ENCODE measurements at regions not wholly inside any gene's neighbourhood (a gene's known extent, or its start where the extent isn't known, plus 50 kb on each side); places are given as distances from the start of the nearest gene placed in this dataset.

DNA sequence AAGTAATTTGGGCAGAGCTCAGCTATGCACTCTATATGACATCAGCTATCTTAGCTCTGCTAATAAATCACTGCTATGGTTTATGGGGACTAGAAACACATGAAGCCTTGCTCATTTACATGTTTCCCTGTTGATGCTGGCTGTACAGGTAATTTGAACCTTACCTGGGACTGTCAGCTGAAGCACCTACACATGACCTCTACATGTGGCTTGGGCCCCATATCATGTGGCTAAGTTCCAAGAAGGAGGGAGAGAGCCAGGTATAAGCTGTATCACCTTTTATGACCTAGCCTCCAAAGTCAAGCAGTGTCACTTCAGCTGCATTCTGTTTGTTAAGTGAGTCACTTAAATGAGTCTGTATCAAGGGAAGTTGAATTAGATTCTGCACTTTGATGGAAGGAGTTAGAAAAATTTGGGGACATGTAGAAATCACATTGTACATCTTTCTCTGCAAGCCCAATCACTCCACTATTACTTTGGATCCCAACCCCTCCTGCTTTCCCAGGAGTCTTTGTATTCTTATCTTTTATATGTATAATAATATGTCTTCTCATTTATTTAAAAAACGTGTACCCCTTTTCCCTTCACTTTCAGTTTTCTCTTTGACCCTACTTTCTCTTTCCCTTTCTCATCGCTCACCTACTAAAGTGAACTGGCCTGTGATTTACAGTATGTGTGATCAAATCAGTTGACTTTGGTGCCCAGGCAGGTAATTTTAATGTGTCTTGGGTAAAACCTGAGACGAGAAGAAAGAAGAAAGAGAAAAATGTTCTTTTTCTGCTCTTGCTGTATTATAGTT is 53.4 kb upstream of the PRKACB start:
- no peak overlapping the region for H3K4me3 ChIP-seq (ENCODE audit: low read length)
- no peak for DNase-seq (ENCODE audit: low read depth)

DNA sequence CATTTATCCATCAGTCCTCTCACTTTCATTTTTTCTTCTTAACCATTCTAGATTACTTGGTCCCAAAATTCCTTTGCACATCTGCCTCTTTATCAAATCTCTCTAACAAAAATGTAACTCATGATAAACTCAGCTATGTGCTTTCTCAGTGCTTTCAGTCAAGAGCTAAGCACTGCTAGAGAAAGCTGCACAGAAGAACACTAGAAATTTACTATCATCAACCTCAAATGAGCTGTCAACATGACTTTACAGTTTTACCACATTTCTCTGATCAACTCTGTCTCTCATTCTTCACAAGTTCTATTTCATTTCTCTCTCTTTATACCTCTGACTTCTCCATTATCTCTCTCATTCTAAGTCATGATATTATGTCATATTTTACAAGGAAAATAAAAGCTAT is 54.2 kb upstream of the PRKACB start:
- H3K4me3 ChIP-seq (ENCODE audit: low read length), result no peak overlapping the region
- TF ChIP-seq, protein P1, sequence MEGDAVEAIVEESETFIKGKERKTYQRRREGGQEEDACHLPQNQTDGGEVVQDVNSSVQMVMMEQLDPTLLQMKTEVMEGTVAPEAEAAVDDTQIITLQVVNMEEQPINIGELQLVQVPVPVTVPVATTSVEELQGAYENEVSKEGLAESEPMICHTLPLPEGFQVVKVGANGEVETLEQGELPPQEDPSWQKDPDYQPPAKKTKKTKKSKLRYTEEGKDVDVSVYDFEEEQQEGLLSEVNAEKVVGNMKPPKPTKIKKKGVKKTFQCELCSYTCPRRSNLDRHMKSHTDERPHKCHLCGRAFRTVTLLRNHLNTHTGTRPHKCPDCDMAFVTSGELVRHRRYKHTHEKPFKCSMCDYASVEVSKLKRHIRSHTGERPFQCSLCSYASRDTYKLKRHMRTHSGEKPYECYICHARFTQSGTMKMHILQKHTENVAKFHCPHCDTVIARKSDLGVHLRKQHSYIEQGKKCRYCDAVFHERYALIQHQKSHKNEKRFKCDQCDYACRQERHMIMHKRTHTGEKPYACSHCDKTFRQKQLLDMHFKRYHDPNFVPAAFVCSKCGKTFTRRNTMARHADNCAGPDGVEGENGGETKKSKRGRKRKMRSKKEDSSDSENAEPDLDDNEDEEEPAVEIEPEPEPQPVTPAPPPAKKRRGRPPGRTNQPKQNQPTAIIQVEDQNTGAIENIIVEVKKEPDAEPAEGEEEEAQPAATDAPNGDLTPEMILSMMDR (conservative IDR thresholded peaks at IDR 0.05; ENCODE audit: low read depth, low read length), result no peak
- DNase-seq (ENCODE audit: low read depth), result no peak

More for the DNA sequence above, 53.4 kb upstream of the PRKACB start:
- TF ChIP-seq, protein P1 (conservative IDR thresholded peaks at IDR 0.05; ENCODE audit: low read depth, low read length), result no peak

- TF ChIP-seq, protein P1 (conservative IDR thresholded peaks at IDR 0.05; ENCODE audit: low read depth, low read length), result no peak
- no peak overlapping the region for H3K4me3 ChIP-seq (ENCODE audit: low read length)
- no peak for DNase-seq (ENCODE audit: low read depth)
Observed at GRCh38 chr1:84089465-84089864, 54.6 kb upstream of the PRKACB start.

- TF ChIP-seq, protein P1 (conservative IDR thresholded peaks at IDR 0.05; ENCODE audit: low read depth, low read length), result no peak
- DNase-seq (ENCODE audit: low read depth), result no peak
- H3K4me3 ChIP-seq (ENCODE audit: low read length), result no peak overlapping the region
Observed at GRCh38 chr1:84086616-84087015, 57.5 kb upstream of the PRKACB start.

- no peak for DNase-seq (ENCODE audit: low read depth)
Observed at GRCh38 chr1:84086189-84086588, 57.9 kb upstream of the PRKACB start.

DNA sequence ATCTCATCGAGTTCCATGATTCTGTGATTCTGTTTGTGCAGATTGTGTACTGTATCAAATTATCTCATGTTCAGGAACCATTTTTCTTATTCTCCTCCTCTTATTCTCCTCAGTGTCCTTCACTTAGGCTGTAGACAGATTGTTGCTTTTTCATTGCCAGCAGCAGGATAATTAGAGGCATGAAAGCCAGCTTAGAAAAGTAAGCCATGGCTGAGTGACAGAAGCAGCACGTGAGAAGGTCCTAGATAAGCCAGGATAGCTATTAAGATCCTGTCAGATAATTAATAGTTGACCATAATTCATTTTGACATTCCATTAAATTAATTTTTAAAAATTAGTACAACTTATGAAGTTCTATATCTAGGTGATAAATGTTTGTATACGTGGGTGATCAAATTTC is 60.8 kb upstream of the PRKACB start:
- TF ChIP-seq, protein P1 (conservative IDR thresholded peaks at IDR 0.05; ENCODE audit: low read depth, low read length), result no peak

More at GRCh38 chr1:84086189-84086588, 57.9 kb upstream of the PRKACB start:
- TF ChIP-seq, protein P1 (conservative IDR thresholded peaks at IDR 0.05; ENCODE audit: low read depth, low read length), result no peak
- H3K4me3 ChIP-seq (ENCODE audit: low read length), result no peak overlapping the region

DNA sequence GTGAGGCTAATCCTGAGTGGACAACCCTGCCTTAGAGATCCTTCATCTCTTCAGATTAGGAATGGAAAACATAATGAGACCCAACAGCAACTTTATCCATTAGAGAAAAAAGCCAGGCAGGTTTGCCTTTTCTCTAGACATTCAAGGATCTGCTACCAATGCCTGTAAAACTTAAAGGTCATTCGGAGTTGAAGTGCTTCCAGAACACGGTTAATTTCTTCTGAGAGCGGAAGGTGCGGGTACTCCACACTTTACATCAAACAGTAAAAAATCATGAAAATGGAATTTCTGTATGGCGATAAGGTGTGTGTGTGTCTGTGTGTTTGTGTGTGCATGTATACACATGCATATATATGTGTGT is 65.2 kb upstream of the PRKACB start:
- H3K4me3 ChIP-seq (ENCODE audit: low read length), result peak overlapping the region; percentile 84
- TF ChIP-seq, protein P1 (conservative IDR thresholded peaks at IDR 0.05; ENCODE audit: low read depth, low read length), result no peak
- DNase-seq (ENCODE audit: low read depth), result no peak

More for the DNA sequence above, 60.8 kb upstream of the PRKACB start:
- H3K4me3 ChIP-seq (ENCODE audit: low read length), result no peak overlapping the region
- DNase-seq (ENCODE audit: low read depth), result no peak

All from retinal pigment epithelial cell (primary cell).